HG02884 (cell line): ENCODE measurements at regions not wholly inside any gene's neighbourhood (a gene's known extent, or its start where the extent isn't known, plus 50 kb on each side); places are given as distances from the start of the nearest gene placed in this dataset.
"Not testable (repeated sequence)": the region's sequence is repeated elsewhere in the genome, so short reads cannot be mapped to it uniquely, and the experiment has no call there.

Experiments
- ATAC-seq: cut with Tn5 transposase; IDR thresholded peaks from one replicate; pipeline ENCODE4 v1.9.1; 2021; ENCODE audit warnings: mild to moderate bottlenecking, moderate library complexity; ENCODE audit not compliant: unreplicated experiment

GRCh38 chr4:94011190-94011589 lies 182.6 kb downstream of the ATOH1 start:
- ATAC-seq, result no peak

GRCh38 chr4:94014484-94015136 lies 186.1 kb downstream of the ATOH1 start:
- ATAC-seq, result no peak

- no peak for ATAC-seq
These were observed 187.4 kb downstream of the ATOH1 start for GRCh38 chr4:94015956-94016355.

- no peak for ATAC-seq
These were observed 174.9 kb upstream of the SMARCAD1 start for GRCh38 chr4:94032754-94033153.

- ATAC-seq, result peak; percentile 94
These were observed 170.7 kb upstream of the SMARCAD1 start for GRCh38 chr4:94036964-94037363.

- ATAC-seq, result no peak
These were observed 169.5 kb upstream of the SMARCAD1 start for GRCh38 chr4:94038195-94038594.

GRCh38 chr4:94039226-94039625 lies 168.4 kb upstream of the SMARCAD1 start:
- no peak for ATAC-seq

GRCh38 chr4:94044471-94044870 lies 163.2 kb upstream of the SMARCAD1 start:
- not testable (repeated sequence) for ATAC-seq

GRCh38 chr4:94063084-94063483 lies 144.6 kb upstream of the SMARCAD1 start:
- ATAC-seq, result no peak

- no peak for ATAC-seq
These were observed 138.6 kb upstream of the SMARCAD1 start for GRCh38 chr4:94068753-94069719.

GRCh38 chr4:94076498-94076897 lies 131.2 kb upstream of the SMARCAD1 start:
- no peak for ATAC-seq

- no peak for ATAC-seq
These were observed 123.5 kb upstream of the SMARCAD1 start for GRCh38 chr4:94084155-94084554.

- ATAC-seq, result not testable (repeated sequence)
These were observed 108.5 kb upstream of the SMARCAD1 start for GRCh38 chr4:94099141-94099540.

GRCh38 chr4:94112644-94113043 lies 95.0 kb upstream of the SMARCAD1 start:
- no peak for ATAC-seq

GRCh38 chr4:94115687-94116086 lies 92.0 kb upstream of the SMARCAD1 start:
- no peak for ATAC-seq

GRCh38 chr4:94116842-94117241 lies 90.8 kb upstream of the SMARCAD1 start:
- ATAC-seq, result no peak

GRCh38 chr4:94126669-94127068 lies 81.0 kb upstream of the SMARCAD1 start:
- ATAC-seq, result no peak

- peak; percentile 86 for ATAC-seq
These were observed 79.8 kb upstream of the SMARCAD1 start for GRCh38 chr4:94127707-94128328.

- ATAC-seq, result no peak
These were observed 76.5 kb upstream of the SMARCAD1 start for GRCh38 chr4:94131212-94131611.

GRCh38 chr4:94135701-94136100 lies 72.0 kb upstream of the SMARCAD1 start:
- no peak for ATAC-seq

- ATAC-seq, result no peak
These were observed 67.6 kb upstream of the SMARCAD1 start for GRCh38 chr4:94139931-94140612.
